ENCODE measurements at regions not wholly inside any gene's neighbourhood (a gene's known extent, or its start where the extent isn't known, plus 50 kb on each side); places are given as distances from the start of the nearest gene placed in this dataset.

DNA sequence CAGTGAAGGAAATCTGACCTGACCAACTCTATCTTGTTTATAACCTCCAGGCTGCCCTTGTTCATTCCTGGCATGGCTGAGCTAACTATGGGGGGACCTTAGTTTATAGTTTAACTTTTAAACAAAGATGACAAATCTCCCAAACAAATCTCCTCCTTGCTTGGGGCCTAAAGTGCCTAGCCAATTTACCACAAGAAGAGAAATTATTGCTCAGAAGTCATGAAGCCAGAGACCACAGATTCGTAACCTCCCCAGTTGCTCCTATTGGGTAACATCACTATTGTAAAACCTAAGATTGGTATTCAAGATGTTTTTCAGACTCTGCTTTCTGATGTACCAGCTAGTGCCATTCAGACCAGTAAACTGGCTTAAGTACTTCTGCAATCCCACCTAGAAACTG is 649.4 kb upstream of the SLC8A1 start:
- TF ChIP-seq, protein P1, sequence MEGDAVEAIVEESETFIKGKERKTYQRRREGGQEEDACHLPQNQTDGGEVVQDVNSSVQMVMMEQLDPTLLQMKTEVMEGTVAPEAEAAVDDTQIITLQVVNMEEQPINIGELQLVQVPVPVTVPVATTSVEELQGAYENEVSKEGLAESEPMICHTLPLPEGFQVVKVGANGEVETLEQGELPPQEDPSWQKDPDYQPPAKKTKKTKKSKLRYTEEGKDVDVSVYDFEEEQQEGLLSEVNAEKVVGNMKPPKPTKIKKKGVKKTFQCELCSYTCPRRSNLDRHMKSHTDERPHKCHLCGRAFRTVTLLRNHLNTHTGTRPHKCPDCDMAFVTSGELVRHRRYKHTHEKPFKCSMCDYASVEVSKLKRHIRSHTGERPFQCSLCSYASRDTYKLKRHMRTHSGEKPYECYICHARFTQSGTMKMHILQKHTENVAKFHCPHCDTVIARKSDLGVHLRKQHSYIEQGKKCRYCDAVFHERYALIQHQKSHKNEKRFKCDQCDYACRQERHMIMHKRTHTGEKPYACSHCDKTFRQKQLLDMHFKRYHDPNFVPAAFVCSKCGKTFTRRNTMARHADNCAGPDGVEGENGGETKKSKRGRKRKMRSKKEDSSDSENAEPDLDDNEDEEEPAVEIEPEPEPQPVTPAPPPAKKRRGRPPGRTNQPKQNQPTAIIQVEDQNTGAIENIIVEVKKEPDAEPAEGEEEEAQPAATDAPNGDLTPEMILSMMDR (IDR thresholded peaks at IDR 0.05; ENCODE audit: insufficient read depth, low read depth, low read length): no peak
- TF ChIP-seq EZH2 (IDR thresholded peaks at IDR 0.05; ENCODE audit: insufficient read depth, low read length): no peak

All from astrocyte (in vitro differentiated cells and primary cell).